GM18520 (cell line): ENCODE measurements at regions not wholly inside any gene's neighbourhood (a gene's known extent, or its start where the extent isn't known, plus 50 kb on each side); places are given as distances from the start of the nearest gene placed in this dataset.

Experiments
- ATAC-seq: cut with Tn5 transposase; IDR thresholded peaks from one replicate; pipeline ENCODE4 v1.9.1; 2021; ENCODE audit not compliant: unreplicated experiment

DNA sequence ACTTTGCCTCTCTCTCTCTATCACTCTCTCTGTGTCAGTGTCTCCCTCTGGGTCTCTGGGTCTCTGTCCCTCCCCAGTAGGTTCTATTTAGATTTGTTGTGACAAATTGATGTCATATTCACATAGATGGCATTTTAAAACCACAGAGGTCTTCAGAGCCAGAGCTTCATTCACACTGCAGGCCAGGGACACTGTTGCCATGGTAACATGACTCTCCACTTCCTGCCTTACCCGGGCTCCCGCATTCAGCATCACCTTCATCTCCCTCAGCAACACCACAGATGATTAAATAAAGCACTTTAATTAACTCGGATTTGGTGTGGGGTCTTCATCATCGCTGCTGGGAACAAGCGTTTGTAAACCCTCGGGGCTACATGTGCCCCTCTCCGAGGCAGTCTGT, 132.6 kb downstream of the ETS2 start:
- ATAC-seq = no peak

DNA sequence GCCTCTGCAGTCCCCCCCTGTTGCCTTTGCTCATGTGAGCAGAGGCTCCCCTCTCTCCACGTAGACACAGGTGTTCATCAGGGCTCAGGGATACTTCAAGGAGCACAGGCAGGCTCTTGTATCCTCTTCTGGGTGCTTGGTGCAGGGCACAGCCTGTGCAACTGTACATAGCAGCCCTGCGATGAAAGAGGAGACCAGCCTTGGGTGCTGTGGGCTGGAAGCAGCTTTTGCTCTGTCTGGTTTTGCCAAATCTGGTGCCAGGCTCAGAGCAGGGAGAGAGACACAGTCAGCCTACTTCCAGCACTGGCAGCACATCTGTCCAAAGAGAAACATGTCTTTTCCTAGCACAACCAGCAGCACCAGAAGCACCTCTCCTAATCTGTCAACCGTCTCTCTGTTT, 132.1 kb downstream of the ETS2 start:
- no peak for ATAC-seq

DNA sequence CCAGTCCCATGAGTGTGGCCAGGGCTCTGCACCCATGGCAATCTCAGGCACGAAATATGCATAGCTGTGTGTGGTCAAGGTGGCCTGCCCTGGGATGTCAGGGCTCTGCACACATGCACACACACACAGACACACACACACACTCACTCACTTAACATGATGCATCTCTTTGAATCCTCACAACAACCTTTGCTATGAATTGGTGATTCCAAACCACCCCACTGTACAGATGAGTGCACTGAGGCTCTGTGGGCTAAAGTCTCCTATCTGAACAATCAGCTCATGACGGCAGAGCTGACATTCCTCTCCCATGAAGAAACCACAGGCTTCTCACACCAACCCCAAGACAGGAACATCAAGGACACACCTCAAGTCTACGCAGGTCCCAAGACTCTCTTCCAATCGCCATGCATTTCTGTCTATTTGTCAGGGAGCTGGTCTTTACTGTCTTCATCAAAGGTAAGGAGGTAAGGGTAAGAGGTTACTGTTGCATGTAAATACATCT, 131.6 kb downstream of the ETS2 start:
- no peak for ATAC-seq

DNA sequence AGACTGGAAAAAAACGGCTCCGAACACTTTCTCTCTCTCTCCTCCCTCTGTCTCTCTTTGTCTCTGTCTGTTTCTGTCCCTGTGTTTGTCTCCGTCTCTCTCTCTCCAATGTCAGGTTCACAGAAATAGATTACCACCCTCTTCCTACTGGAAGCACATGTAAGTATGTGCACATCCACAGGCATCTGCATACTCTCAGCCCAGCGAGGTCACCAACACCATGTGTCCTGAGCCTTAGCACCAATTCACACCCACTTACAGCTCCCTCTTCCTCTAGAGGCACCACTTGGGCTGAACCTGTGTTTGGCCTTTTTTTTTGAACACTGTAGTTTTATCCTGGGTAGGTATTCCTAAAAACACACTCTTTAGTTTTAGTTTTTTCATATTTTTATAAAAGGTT, 130.5 kb downstream of the ETS2 start:
- no peak for ATAC-seq

DNA sequence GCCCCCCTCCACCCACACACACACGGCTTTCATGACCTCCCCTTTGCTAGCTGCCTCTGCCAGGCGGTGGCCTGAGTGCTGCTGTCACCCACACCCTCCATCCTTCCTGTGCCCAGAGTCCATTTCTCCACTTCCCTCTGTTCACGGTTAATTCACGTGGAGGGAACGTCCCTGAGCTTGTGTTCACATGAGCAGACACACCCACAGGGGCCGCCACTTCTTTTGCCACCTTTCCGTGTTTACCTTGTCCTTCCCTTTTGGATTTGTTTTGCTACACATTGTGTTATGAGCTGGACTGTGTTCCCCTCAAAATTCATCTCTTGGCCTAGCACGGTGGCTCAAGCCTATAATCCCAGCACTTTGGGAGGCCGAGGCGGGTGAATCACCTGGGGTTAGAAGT, 128.0 kb downstream of the ETS2 start:
- ATAC-seq = no peak

DNA sequence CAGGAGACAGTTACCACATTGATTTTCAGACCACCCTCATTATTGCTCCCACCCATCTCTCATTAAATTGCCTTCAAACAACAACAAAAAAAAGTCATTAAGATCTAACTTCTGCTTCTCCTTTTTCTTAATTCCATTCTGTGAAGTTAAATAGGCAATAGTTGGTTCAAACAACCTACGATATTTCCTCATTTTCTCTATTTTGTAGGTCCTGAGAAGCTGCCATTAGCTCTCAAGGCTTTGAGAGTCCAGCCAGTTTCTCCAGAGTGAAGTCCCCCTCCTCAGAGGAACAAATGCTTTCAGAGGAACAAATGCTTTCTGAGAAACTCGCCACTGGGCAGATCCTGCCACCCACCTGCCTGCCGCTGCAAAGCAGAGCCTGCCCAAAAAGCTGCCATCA, 125.6 kb downstream of the ETS2 start:
- ATAC-seq = no peak

DNA sequence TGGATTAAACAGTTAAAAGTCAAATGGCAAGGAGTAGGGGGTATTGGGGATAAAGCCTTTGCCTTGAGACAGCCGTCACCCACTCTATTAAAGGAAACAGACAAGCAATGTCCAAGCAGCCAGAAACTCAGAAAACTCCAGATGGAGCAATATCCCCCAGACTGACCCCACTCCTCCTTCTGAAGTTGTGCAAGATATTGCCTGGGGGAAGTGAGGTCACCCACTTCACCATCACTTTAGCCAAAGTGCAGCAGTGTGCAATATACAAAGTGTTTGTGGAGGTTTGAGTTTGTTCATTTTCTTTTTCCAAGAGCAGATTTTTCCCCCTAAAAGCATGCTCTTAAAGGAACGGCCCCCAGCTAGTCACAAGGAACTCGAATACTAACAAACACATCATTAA, 125.1 kb downstream of the ETS2 start:
- ATAC-seq = no peak

DNA sequence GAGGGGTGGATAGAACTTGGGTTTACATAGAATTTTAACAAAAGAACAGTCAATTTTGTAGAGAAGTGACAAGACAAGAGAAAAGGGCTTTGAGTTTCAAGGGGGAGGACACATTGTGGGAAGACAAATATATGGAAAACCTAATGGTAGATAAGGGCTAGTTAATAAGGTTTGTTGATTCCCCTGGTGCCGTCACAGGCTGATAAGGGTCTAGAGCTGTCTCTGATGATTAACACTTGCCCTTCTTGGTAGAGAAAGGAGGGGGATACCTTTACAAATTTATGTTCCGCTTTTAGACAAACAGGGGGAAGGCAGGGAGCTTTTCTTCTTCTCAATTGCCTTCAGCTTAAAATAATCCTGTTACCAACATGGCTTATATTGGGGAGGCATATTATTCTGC, 124.3 kb downstream of the ETS2 start:
- no peak for ATAC-seq

DNA sequence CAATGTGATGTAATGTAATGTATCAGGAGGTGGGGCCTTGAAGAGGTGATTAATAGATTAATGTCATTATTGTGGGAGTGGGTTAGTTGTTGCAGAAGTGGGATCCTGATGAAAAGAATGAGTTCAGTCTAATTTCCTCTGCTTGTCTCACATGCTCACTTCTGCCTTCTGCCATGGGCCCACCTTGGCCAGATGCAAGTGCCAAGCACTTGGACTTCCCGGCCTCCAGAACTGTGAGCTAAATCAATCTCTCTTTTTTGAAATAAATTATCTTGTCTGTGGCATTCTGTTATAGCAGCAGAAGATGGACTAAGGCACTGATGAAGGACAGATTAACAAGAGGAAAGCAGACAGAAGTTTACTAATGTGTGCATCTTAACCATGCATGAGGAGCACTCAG, 123.9 kb downstream of the ETS2 start:
- no peak for ATAC-seq

DNA sequence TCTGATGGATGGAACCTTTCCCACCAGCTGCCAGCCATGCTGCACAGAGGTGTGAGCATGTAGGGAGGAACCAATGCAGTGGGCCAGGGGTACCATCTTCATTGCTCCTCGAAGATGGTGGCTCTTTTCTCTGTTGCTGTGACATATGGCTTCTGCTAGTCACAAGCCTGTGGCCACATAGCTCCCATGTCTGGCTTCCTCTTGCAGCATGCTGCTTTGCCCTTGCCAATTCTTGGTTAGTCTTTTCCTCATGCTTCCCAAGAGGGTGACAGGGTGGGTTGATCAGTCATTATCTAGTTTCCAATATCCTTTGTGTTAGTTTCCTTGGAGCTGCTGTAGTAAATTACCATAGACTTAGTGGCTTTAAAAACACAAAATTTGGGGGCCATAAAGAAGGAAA, 123.4 kb downstream of the ETS2 start:
- no peak for ATAC-seq

DNA sequence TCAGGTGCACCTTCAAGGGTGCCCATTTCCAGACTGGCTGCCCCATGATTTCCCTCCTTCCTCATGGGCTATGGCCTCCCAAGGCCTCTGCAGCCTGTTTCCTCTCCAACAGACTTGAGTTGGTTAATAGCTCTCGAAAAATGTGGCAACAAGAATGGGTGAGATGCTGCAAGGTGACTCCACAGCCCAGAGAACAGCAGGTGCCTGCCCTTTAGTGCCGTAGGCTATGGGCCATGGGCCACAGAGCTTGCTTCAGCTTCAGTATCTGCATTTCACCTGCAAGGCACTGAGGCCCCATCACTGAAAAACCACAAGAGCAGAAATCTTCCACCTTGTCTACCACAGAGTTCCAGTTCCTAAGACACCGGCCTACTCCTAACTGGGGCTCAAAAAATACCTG, 122.0 kb downstream of the ETS2 start:
- ATAC-seq = no peak

DNA sequence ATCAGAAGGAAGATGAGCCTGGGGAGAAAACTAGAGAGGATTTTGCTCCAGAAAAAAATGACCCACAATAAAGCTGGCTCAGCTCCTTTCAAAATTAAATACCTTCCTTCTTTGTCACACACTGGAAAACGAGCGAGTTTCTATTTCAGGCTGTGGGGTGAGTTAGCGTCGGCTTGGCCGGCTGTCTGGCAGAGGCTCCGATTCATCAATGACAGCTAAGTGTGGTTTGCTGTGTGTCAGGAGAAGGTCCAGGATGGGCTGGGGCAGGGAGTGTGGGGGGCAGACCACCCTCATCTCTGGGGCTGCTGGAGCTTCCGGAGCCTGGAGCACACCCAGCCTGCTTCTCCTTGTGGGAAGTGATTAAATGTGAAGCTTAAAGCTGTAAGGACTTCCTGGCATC, 120.2 kb downstream of the ETS2 start:
- ATAC-seq = no peak

DNA sequence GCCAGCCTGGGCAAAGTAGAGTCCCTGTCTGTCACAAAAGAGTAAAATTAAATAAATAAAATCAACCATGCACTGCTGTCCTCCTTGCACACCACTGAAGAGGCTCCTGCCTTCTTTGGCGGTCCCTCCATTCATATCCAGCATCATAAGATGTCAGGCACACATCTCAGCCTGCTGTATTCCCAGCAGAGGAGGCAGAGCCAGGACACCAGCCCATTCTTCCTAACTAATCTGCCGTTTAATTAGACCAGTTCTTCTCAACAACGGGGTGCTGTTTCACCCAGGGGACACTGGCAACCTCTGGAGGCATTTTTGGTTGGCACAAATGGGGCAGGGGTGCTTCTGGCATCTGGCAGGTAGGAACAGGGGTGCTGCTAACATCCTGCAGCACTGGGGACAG, 119.7 kb downstream of the ETS2 start:
- no peak for ATAC-seq

DNA sequence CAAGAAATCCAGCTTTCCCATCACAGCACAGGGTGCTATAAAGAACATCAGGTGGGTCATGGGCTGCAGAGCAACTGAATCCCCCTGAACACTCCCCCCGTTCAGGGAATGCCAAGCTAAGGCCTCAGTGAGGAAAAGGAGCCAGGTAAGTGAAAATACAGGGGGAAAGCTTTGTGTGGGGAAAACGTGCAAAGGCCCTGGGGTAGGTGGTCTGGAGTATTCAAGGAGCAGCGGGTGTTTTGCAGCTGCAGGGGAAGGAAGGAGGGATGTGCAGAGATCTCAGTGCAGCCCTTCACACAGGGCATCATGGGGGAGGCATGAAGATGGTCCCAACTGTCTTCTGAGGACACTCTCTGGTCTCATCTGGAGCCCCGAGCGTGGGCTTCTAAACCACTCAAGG, 119.2 kb downstream of the ETS2 start:
- no peak for ATAC-seq

DNA sequence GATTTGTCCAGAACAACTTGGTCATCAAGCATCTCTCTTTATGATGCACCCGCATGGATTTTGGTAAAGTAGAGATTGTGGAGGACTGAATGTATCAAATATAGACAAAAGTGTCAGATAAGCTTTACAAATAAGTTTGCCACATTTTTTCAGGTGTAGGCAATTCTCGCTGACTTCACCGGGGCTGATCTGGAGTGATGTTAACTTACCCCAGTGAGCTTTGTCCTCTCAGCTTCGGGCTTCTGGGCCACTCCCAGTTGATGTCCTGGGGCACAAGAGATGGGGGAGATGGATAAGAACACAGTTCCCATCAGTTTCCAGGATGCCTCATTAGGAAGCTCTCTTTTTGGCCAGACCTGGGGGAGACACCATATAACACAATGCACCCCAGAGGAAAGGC, 117.7 kb downstream of the ETS2 start:
- ATAC-seq = no peak

DNA sequence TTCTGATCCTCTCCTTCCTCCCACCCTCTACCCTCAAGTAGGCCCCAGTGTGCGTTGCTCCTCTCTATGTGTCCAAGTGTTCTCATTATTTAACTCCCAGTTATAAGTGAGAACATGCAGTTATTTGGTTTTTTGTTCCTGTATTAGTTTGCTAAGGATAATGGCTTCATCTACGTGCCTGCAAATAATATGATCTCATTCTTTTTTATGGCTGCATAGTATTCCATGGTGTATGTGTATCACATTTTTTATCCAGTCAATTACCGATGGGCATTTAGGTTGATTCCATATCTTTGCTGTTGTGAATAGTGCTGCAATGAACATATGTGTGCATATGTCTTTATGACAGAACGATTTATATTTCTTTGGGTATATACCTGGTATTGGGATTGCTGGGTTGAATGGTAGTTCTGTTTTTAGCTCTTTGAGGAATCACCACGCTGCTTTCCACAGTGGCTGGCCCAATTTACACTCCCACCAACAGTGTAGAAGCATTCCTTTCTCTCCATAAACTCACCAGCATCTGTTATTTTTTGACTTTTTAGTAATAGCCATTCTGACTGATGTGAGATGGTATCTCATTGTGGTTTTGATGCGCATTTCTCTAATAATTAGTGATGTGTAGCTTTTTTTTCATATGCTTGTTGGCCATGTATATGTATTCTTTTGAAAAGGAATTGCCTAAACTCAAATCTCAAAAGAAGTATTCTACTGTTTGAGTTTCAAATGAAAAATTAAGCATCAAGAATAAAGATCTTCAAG, 116.9 kb downstream of the ETS2 start:
- no peak for ATAC-seq

DNA sequence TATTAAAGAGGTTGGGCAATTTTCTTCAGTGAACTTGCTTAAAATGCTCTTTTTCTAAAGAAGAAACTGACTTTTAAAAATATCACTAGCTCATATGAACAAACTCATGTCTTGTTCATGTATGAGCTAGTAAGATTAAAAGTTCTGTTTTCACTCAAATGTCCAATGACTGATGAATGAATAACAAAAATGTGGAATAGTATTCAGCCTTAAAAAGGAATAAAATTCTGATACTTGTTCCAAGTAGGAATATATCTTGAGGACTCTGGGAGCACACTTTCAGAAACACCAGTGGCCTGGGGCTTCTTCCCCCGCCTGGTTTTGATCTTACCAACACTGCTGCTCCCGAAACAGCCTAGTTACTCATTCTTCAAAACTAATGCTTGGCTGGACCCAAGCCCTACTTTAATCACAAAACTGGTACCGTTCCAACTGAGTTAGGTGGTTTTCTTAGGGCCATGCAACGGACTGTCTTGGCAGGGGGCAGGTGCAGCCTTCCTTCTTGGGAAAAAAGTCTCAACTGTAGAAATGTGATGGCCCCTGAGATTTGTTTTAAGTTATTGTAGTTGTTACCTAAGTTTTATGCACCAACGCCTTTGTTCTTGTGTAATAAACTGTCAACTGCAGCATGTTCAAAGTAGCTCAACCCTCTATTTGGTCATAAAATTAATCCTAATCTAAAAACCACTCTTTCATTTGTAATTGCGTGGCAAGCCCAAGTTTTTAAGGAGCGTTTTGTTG, 116.0 kb downstream of the ETS2 start:
- no peak for ATAC-seq

DNA sequence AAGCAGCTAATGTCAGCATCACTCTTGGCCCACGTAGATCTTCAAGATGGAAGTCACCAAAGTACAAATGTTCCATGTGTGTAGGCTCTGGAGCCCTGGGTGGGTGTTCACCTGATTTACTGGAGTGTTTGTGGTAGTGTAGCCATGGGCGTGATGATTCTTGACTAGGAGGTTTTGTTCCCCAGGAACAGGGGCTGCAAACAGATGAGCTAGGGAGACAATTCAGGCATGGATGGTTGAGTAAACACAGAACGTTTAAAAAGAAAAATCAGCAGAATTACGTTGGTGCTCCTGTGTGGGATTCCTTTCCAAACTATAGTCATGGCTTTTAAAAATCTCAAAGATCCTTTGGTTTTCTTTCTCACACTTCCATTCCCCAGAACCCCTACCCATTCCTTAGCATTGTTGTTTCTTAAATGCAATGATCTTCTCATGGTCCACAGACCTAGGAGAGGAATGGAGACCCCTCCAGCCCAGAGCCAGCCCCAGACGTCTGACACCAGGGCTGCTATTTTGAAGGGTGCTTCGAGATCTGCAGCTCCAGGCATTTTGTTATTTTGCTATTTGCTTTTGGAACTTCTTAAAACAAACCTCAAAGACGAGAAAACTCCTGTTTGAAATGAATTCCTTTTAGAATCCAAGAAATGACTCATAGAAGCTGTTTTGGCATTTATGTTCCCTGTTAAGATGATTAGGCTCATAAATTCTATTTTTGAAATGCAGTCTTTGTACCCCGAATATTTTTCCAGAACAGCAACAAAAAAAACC, 115.1 kb downstream of the ETS2 start:
- ATAC-seq = no peak

DNA sequence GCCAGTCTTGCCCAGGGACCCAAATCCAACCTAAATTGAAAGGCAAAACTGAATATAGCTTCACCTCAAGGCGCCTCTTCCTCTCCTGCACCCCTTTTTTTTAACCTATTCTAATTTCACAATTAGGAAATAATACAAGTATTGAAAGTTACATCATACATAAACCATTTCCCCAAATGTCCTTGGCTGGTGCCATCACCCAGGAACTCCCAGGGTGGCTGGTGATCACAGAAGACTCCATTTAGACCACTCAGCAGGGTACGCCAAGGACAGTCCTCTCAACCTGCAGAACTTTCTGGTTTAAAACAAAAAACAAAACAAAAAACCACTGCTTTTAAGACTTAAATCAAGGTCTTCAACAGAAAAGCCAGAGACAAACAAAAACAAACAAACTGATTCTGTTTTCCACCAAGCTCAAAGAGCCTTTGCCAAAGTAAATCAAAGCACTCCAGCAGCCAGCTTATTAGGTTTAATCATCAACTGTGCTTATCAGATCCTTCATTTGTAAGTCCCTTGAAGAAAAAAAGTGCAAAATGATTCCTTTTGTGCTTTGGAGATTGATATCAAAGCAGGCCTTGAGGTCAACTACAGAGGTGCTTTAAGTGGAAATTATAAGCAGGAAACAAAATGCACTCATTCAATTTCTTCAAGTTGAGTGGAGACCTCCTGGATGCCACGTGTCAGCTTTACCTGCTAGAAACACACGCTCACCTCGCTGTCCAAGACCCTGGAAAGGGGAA, 113.0 kb downstream of the ETS2 start:
- ATAC-seq = no peak

DNA sequence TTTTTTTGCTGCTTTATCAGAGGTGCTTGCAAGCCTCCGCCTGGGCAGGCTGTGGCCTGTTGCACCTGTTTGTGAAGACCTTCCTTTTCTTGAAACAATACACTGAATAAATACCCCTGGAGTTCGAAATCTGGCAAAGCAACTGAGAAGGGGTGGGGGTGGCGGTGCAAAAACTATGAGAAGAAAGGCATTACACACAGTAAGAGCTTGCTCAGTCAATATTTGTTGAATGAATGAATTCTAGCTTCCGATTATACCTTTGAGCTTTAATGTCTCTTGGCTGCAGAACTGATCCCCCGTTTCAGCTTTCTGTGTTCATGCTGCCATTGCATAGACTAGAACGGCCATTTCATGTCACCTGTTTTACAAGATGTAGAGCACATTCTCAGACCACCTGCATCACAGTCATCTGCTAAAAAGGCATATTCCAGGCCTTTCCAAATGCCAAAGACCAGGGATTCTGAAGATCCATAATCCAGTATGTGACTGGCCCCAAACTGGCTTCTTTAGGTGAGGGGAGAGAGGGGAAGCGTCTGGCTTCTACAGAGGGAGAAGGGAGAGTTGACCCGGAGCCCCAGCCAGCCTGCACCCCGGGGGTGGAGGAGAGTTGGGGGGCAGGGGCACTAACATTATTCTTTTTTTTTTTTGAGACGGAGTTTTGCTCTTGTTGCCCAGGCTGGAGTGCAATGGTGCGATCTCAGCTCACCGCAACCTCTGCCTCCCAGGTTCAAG, 111.5 kb downstream of the ETS2 start:
- ATAC-seq = no peak
